ENCODE measurements at regions not wholly inside any gene's neighbourhood (a gene's known extent, or its start where the extent isn't known, plus 50 kb on each side); places are given as distances from the start of the nearest gene placed in this dataset.

- TF ChIP-seq CTCF (IDR thresholded peaks at IDR 0.05; ENCODE audit: low read depth, low read length, missing input control) = no peak
- no peak for TF ChIP-seq RAD21 (IDR thresholded peaks at IDR 0.05)
- no peak for TF ChIP-seq YY1 (IDR thresholded peaks at IDR 0.05)
- TF ChIP-seq MAX (IDR thresholded peaks at IDR 0.05) = no peak
- TF ChIP-seq, protein P1, sequence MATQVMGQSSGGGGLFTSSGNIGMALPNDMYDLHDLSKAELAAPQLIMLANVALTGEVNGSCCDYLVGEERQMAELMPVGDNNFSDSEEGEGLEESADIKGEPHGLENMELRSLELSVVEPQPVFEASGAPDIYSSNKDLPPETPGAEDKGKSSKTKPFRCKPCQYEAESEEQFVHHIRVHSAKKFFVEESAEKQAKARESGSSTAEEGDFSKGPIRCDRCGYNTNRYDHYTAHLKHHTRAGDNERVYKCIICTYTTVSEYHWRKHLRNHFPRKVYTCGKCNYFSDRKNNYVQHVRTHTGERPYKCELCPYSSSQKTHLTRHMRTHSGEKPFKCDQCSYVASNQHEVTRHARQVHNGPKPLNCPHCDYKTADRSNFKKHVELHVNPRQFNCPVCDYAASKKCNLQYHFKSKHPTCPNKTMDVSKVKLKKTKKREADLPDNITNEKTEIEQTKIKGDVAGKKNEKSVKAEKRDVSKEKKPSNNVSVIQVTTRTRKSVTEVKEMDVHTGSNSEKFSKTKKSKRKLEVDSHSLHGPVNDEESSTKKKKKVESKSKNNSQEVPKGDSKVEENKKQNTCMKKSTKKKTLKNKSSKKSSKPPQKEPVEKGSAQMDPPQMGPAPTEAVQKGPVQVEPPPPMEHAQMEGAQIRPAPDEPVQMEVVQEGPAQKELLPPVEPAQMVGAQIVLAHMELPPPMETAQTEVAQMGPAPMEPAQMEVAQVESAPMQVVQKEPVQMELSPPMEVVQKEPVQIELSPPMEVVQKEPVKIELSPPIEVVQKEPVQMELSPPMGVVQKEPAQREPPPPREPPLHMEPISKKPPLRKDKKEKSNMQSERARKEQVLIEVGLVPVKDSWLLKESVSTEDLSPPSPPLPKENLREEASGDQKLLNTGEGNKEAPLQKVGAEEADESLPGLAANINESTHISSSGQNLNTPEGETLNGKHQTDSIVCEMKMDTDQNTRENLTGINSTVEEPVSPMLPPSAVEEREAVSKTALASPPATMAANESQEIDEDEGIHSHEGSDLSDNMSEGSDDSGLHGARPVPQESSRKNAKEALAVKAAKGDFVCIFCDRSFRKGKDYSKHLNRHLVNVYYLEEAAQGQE (IDR thresholded peaks at IDR 0.05) = no peak
- TF ChIP-seq HNF4G (IDR thresholded peaks at IDR 0.05) = no peak
- TF ChIP-seq TAF1 (conservative IDR thresholded peaks at IDR 0.05) = no peak
These were observed 587.0 kb upstream of the GRAMD2B start for GRCh38 chr5:125836256-125836655.

Measured in liver (tissue), 3 donors.